ENCODE measurements at regions not wholly inside any gene's neighbourhood (a gene's known extent, or its start where the extent isn't known, plus 50 kb on each side); places are given as distances from the start of the nearest gene placed in this dataset.

GRCh38 chr2:104289651-104290565 lies 564.0 kb upstream of the POU3F3 start:
- intact Hi-C loops (cut with DNase I) = no loop called here
- 65 to 68% (median 68%) methylated on average over 8 of the region's 8 CpGs for WGBS, 4 donors
- Histone ChIP-seq H3K4me3 (no peak overlapping the region), H3K4me1 (replicated peaks in 1 of 2) (no peaks in the 10 kb centered on the region), H3K9me3 (replicated peaks in 1 of 3) (no peaks in the 10 kb centered on the region), H3K27me3 (no peaks in the 10 kb centered on the region), H3K36me3 (replicated peaks in 1 of 2) (no peaks in the 10 kb centered on the region), H3K27ac (no peak overlapping the region)
- DNase-seq = no peak
- TF ChIP-seq POLR2A (IDR thresholded peaks at IDR 0.05) = no peak
- TF ChIP-seq, protein P1, sequence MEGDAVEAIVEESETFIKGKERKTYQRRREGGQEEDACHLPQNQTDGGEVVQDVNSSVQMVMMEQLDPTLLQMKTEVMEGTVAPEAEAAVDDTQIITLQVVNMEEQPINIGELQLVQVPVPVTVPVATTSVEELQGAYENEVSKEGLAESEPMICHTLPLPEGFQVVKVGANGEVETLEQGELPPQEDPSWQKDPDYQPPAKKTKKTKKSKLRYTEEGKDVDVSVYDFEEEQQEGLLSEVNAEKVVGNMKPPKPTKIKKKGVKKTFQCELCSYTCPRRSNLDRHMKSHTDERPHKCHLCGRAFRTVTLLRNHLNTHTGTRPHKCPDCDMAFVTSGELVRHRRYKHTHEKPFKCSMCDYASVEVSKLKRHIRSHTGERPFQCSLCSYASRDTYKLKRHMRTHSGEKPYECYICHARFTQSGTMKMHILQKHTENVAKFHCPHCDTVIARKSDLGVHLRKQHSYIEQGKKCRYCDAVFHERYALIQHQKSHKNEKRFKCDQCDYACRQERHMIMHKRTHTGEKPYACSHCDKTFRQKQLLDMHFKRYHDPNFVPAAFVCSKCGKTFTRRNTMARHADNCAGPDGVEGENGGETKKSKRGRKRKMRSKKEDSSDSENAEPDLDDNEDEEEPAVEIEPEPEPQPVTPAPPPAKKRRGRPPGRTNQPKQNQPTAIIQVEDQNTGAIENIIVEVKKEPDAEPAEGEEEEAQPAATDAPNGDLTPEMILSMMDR (IDR thresholded peaks at IDR 0.05) = no peak

DNA sequence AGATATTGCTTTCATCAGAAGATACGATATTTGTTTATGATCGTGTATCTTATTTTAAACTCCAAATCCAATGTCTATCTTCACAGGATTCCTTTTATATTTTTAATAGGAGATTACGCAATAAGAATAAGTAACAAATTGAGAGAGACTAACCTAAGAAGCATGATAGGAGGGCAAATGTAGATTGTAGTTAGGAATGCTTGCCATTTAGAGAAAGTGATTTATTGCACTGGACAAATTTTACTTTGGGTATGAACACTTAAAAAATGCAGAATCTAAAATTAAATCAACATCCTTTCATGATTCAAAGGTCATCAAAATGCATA lies 563.4 kb upstream of the POU3F3 start:
- TF ChIP-seq, protein P1 (IDR thresholded peaks at IDR 0.05) = no peak
- H3K9me3 ChIP-seq (replicated peaks in 1 of 3) = no peaks in the 10 kb centered on the region
- 80 to 87% (median 84%) methylated on average over 3 of the region's 3 CpGs for WGBS, 4 donors
- intact Hi-C loops (cut with DNase I) = no loop called here
- no peaks in the 10 kb centered on the region for H3K27me3 ChIP-seq
- H3K27ac ChIP-seq = no peak overlapping the region
- DNase-seq = no peak
- H3K4me3 ChIP-seq = no peak overlapping the region
- no peaks in the 10 kb centered on the region for H3K36me3 ChIP-seq (replicated peaks in 1 of 2)
- H3K4me1 ChIP-seq (replicated peaks in 1 of 2) = no peaks in the 10 kb centered on the region

DNA sequence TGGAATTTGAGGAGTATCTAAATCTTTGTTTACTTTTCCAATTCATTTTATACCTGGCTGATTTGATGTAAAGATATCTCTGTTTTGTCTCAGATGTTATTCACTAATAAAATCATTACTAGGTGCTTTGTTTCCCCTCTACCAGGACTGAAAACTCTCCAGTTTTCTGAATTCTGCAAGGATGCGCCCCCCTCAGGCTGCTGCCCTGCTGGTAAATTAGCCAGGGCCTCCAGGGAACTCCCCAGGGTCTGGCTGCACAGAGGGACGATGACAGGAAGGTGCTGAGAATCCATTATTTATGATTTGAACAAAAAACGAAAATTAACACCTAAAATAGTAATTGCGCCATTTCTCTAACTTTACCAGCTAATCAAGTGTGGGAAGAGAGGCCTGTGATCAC lies 541.2 kb upstream of the POU3F3 start:
- no peaks in the 10 kb centered on the region for H3K27me3 ChIP-seq
- H3K4me1 ChIP-seq (replicated peaks in 1 of 2) = no peaks in the 10 kb centered on the region
- intact Hi-C loops (cut with DNase I) = no loop called here
- WGBS, 4 donors = 37 to 48% (median 43%) methylated on average over 4 of the region's 4 CpGs
- TF ChIP-seq POLR2A (IDR thresholded peaks at IDR 0.05) = no peak
- TF ChIP-seq, protein P1 (IDR thresholded peaks at IDR 0.05) = no peak
- no peak overlapping the region for H3K27ac ChIP-seq
- no peaks in the 10 kb centered on the region for H3K9me3 ChIP-seq (replicated peaks in 1 of 3)
- no peak for DNase-seq
- no peaks in the 10 kb centered on the region for H3K36me3 ChIP-seq (replicated peaks in 1 of 2)
- no peak overlapping the region for H3K4me3 ChIP-seq

- Histone ChIP-seq H3K27ac (no peak overlapping the region), H3K9me3 (replicated peaks in 1 of 3) (no peaks in the 10 kb centered on the region), H3K36me3 (replicated peaks in 1 of 2) (no peaks in the 10 kb centered on the region), H3K27me3 (peaks cover under 1% of the 10 kb centered on the region), H3K4me1 (replicated peaks in 1 of 2) (no peaks in the 10 kb centered on the region), H3K4me3 (no peak overlapping the region)
- no peak for DNase-seq
- TF ChIP-seq, protein P1 (IDR thresholded peaks at IDR 0.05) = no peak
- TF ChIP-seq POLR2A (IDR thresholded peaks at IDR 0.05) = no peak
- intact Hi-C loops (cut with DNase I) = no loop called here
- WGBS, 4 donors = 61 to 80% (median 72%) methylated on average over 6 of the region's 6 CpGs
Observed at GRCh38 chr2:104318001-104318665, 535.8 kb upstream of the POU3F3 start.
